ENCODE measurements at regions not wholly inside any gene's neighbourhood (a gene's known extent, or its start where the extent isn't known, plus 50 kb on each side); places are given as distances from the start of the nearest gene placed in this dataset.

- no peak for ATAC-seq
- TF ChIP-seq ARNTL (CRISPR knock-in tag; IDR thresholded peaks at IDR 0.05; ENCODE audit: borderline replicate concordance, low read depth) (no peak), OSR1 (CRISPR knock-in tag; IDR thresholded peaks at IDR 0.05) (no peak), ZFP3 (CRISPR knock-in tag; IDR thresholded peaks at IDR 0.05) (no peak), ESRRG (CRISPR knock-in tag; IDR thresholded peaks at IDR 0.05) (no peak), TOX (CRISPR knock-in tag; IDR thresholded peaks at IDR 0.05; ENCODE audit: borderline replicate concordance) (no peak), GLIS3 (CRISPR knock-in tag; IDR thresholded peaks at IDR 0.05) (no peak), CSDC2 (CRISPR knock-in tag; IDR thresholded peaks at IDR 0.05) (no peak), ZNF8 (CRISPR knock-in tag; IDR thresholded peaks at IDR 0.05) (no peak), TSHZ2 (CRISPR knock-in tag; IDR thresholded peaks at IDR 0.05) (no peak), RARB (CRISPR knock-in tag; IDR thresholded peaks at IDR 0.05) (no peak)
- TF ChIP-seq, protein P1, sequence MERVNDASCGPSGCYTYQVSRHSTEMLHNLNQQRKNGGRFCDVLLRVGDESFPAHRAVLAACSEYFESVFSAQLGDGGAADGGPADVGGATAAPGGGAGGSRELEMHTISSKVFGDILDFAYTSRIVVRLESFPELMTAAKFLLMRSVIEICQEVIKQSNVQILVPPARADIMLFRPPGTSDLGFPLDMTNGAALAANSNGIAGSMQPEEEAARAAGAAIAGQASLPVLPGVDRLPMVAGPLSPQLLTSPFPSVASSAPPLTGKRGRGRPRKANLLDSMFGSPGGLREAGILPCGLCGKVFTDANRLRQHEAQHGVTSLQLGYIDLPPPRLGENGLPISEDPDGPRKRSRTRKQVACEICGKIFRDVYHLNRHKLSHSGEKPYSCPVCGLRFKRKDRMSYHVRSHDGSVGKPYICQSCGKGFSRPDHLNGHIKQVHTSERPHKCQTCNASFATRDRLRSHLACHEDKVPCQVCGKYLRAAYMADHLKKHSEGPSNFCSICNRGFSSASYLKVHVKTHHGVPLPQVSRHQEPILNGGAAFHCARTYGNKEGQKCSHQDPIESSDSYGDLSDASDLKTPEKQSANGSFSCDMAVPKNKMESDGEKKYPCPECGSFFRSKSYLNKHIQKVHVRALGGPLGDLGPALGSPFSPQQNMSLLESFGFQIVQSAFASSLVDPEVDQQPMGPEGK (CRISPR knock-in tag; IDR thresholded peaks at IDR 0.05; ENCODE audit: borderline replicate concordance) = no peak
These were observed 244.2 kb upstream of the MEF2C start for GRCh38 chr5:89127191-89127590.

- no peak for TF ChIP-seq ZNF565 (CRISPR knock-in tag; conservative IDR thresholded peaks at IDR 0.05; ENCODE audit: low read depth)
- no peak for TF ChIP-seq PPARA (CRISPR knock-in tag; IDR thresholded peaks at IDR 0.05; ENCODE audit: borderline replicate concordance)
- TF ChIP-seq, protein P2, sequence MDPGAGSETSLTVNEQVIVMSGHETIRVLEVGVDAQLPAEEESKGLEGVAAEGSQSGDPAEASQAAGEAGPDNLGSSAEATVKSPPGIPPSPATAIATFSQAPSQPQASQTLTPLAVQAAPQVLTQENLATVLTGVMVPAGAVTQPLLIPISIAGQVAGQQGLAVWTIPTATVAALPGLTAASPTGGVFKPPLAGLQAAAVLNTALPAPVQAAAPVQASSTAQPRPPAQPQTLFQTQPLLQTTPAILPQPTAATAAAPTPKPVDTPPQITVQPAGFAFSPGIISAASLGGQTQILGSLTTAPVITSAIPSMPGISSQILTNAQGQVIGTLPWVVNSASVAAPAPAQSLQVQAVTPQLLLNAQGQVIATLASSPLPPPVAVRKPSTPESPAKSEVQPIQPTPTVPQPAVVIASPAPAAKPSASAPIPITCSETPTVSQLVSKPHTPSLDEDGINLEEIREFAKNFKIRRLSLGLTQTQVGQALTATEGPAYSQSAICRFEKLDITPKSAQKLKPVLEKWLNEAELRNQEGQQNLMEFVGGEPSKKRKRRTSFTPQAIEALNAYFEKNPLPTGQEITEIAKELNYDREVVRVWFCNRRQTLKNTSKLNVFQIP (CRISPR knock-in tag; IDR thresholded peaks at IDR 0.05; ENCODE audit: borderline replicate concordance, low read depth) = no peak
- no peak for TF ChIP-seq ZNF8 (CRISPR knock-in tag; IDR thresholded peaks at IDR 0.05)
- no peak for TF ChIP-seq GLIS3 (CRISPR knock-in tag; IDR thresholded peaks at IDR 0.05)
- no peak for TF ChIP-seq ESRRG (CRISPR knock-in tag; IDR thresholded peaks at IDR 0.05)
- TF ChIP-seq ZNF70 (CRISPR knock-in tag; IDR thresholded peaks at IDR 0.05) = no peak
- no peak for TF ChIP-seq CSDC2 (CRISPR knock-in tag; IDR thresholded peaks at IDR 0.05)
- no peak for TF ChIP-seq OSR1 (CRISPR knock-in tag; IDR thresholded peaks at IDR 0.05)
- TF ChIP-seq TCF4 (CRISPR knock-in tag; IDR thresholded peaks at IDR 0.05; ENCODE audit: borderline replicate concordance) = no peak
- no peak for TF ChIP-seq TSHZ2 (CRISPR knock-in tag; IDR thresholded peaks at IDR 0.05)
- no peak for TF ChIP-seq RARB (CRISPR knock-in tag; IDR thresholded peaks at IDR 0.05)
- TF ChIP-seq ARNTL (CRISPR knock-in tag; IDR thresholded peaks at IDR 0.05; ENCODE audit: borderline replicate concordance, low read depth) = no peak
- no peak for TF ChIP-seq TOX (CRISPR knock-in tag; IDR thresholded peaks at IDR 0.05; ENCODE audit: borderline replicate concordance)
- no peak for TF ChIP-seq ZFP3 (CRISPR knock-in tag; IDR thresholded peaks at IDR 0.05)
- TF ChIP-seq ZFP30 (CRISPR knock-in tag; IDR thresholded peaks at IDR 0.05) = no peak
- TF ChIP-seq CREB5 (CRISPR knock-in tag; IDR thresholded peaks at IDR 0.05; ENCODE audit: low read depth) = no peak
- TF ChIP-seq ISL1 (CRISPR knock-in tag; IDR thresholded peaks at IDR 0.05) = no peak
- TF ChIP-seq, protein P1 (CRISPR knock-in tag; IDR thresholded peaks at IDR 0.05; ENCODE audit: borderline replicate concordance) = no peak
These were observed 242.4 kb upstream of the MEF2C start for GRCh38 chr5:89125372-89125771.

More at GRCh38 chr5:89125372-89125771, 242.4 kb upstream of the MEF2C start:
- no peak for ATAC-seq
